HepG2 (cell line): ENCODE measurements at regions not wholly inside any gene's neighbourhood (a gene's known extent, or its start where the extent isn't known, plus 50 kb on each side); places are given as distances from the start of the nearest gene placed in this dataset.

ENCODE experiments used
- ATAC-seq: fragments of 200-7000 bp; cut with Tn5 transposase; 3 replicates; pipeline ENCODE4 v1.9.1; 2020; ENCODE audit warnings: mild to moderate bottlenecking, moderate library complexity
- BruUV-seq: library from RNA; stranded (reverse); fragments of 400-500 nt; replicated peaks from 2 replicates; lab custom pipeline; 2021; lab: Mats Ljungman, UMichigan
- CTCF ChIA-PET: fragments of 300-600 bp; formaldehyde crosslinking; extraction: SDS; loops from one replicate; lab custom pipeline; 2021; ENCODE audit warnings: low total read pairs, inconsistent platforms, low intra/inter-chr PET ratio; lab: Yijun Ruan, JAX
- POLR2A ChIA-PET: fragments of 350-600 bp; sonication (Branson Sonifier 250); formaldehyde crosslinking; loops from one replicate; lab custom pipeline; 2020; ENCODE audit warnings: antibody characterized with exemption, inconsistent platforms; lab: Yijun Ruan, JAX
- DNase-seq: peaks from one replicate; pipeline ENCODE4 v3.0.0-alpha.2; 2015; ENCODE audit warnings: low spot score
- FAIRE-seq: peaks from 3 replicates; lab custom pipeline; 2011; peaks lifted over from hg19 to GRCh38; lab: Jason Lieb, UNC
- H2AFZ ChIP-seq: one replicate; pipeline ENCODE4 v1.6.1; 2011; ENCODE audit warnings: low read length, inconsistent platforms
- H3K27ac ChIP-seq: fragments of 300-600 bp; 3 replicates; pipeline ENCODE4 v1.8.0; 2011; ENCODE audit warnings: mixed run types, mild to moderate bottlenecking, mixed read lengths, low read length, inconsistent platforms; ENCODE audit not compliant: insufficient read depth; ENCODE audit errors: extremely low read length
- H3K27me3 ChIP-seq, 2 experiments: fragments of 200-600 bp in 1 of 2; 2 replicates in 1 of 2; 3 replicates in 1 of 2; pipeline versions ENCODE4 v1.6.0 to v1.8.0; 2011; ENCODE audit warnings: low read length in 2 of 2, mild to moderate bottlenecking in 2 of 2, moderate library complexity in 2 of 2, inconsistent platforms in 1 of 2; ENCODE audit not compliant: insufficient read depth in 2 of 2, control insufficient read depth in 1 of 2
- H3K36me3 ChIP-seq, 2 experiments: fragments of 200-600 bp in 1 of 2; replicated peaks in 1 of 2; 2 replicates in 1 of 2; 3 replicates in 1 of 2; pipeline versions ENCODE4 v1.5.1 to v1.8.0; 2011; ENCODE audit warnings: low read length in 2 of 2, inconsistent platforms in 1 of 2; ENCODE audit not compliant: insufficient read depth in 2 of 2, control insufficient read depth in 1 of 2
- H3K4me1 ChIP-seq: 2 replicates; pipeline ENCODE4 v1.5.1; 2012; ENCODE audit warnings: low read length, inconsistent platforms; ENCODE audit not compliant: insufficient read depth
- H3K4me2 ChIP-seq: 2 replicates; pipeline ENCODE4 v1.6.0; 2011; ENCODE audit warnings: low read depth, low read length, inconsistent platforms
- H3K4me3 ChIP-seq, 3 experiments: fragments of 200-600 bp in 1 of 3; sonication (generic), shearing (Covaris generic) in 1 of 3; replicated peaks in 1 of 3; 2 replicates each; pipeline ENCODE4 v1.5.1; 2011 to 2016; ENCODE audit warnings: low read length in 3 of 3, inconsistent platforms in 2 of 3, low read depth in 2 of 3, mild to moderate bottlenecking in 2 of 3, control low read depth in 1 of 3, mixed read lengths in 1 of 3; ENCODE audit not compliant: insufficient read depth in 1 of 3
- H3K79me2 ChIP-seq: one replicate; pipeline ENCODE4 v1.6.1; 2011; ENCODE audit warnings: low read length, inconsistent platforms; ENCODE audit not compliant: insufficient read depth
- H3K9ac ChIP-seq: 2 replicates; pipeline ENCODE4 v1.6.0; 2011; ENCODE audit warnings: mild to moderate bottlenecking, low read depth, low read length, inconsistent platforms; ENCODE audit not compliant: insufficient read depth
- H3K9me3 ChIP-seq: 2 replicates; pipeline ENCODE4 v1.5.1; 2012; ENCODE audit warnings: mild to moderate bottlenecking, low read length
- H4K20me1 ChIP-seq: 2 replicates; pipeline ENCODE4 v1.6.0; 2011; ENCODE audit warnings: inconsistent platforms, mild to moderate bottlenecking, low read length, moderate library complexity; ENCODE audit not compliant: insufficient read depth
- AKNA ChIP-seq: sonication (generic); formaldehyde crosslinking; IDR thresholded peaks from 2 replicates; pipeline ENCODE4 v1.4.0; 2020; ENCODE audit warnings: missing genetic modification reagents, borderline replicate concordance
- ESRRA ChIP-seq: sonication (generic); formaldehyde crosslinking; IDR thresholded peaks from 2 replicates; pipeline ENCODE4 v1.5.1; 2020; ENCODE audit warnings: mild to moderate bottlenecking, low read depth, missing genetic modification reagents
- FOXC1 ChIP-seq: sonication (generic); formaldehyde crosslinking; IDR thresholded peaks from 2 replicates; pipeline ENCODE4 v1.8.0; 2022; ENCODE audit warnings: mild to moderate bottlenecking, missing genetic modification reagents, borderline replicate concordance
- PHF20 ChIP-seq: sonication (generic); formaldehyde crosslinking; IDR thresholded peaks from 2 replicates; pipeline ENCODE4 v1.5.0; 2020; ENCODE audit warnings: mild to moderate bottlenecking, missing genetic modification reagents
- SMAD3 ChIP-seq: sonication (generic); formaldehyde crosslinking; IDR thresholded peaks from 2 replicates; pipeline ENCODE4 v1.4.0; 2020; ENCODE audit warnings: missing genetic modification reagents
- TERF1 ChIP-seq: sonication (generic); formaldehyde crosslinking; IDR thresholded peaks from 2 replicates; pipeline ENCODE4 v1.8.0; 2022; ENCODE audit warnings: mild to moderate bottlenecking, missing genetic modification reagents, moderate library complexity
- TMF1 ChIP-seq: sonication (generic); formaldehyde crosslinking; IDR thresholded peaks from 2 replicates; pipeline ENCODE4 v1.8.1; 2022; ENCODE audit warnings: low read depth, missing genetic modification reagents
- ZBTB7A ChIP-seq: sonication (generic); formaldehyde crosslinking; IDR thresholded peaks from 2 replicates; pipeline ENCODE4 v1.8.0; 2022; ENCODE audit warnings: mild to moderate bottlenecking, missing genetic modification reagents
- ZNF264 ChIP-seq: sonication (generic); formaldehyde crosslinking; IDR thresholded peaks from 2 replicates; pipeline ENCODE4 v1.4.0; 2020; ENCODE audit warnings: missing genetic modification reagents
- ZNF282 ChIP-seq: fragments of 450-650 bp; IDR thresholded peaks from 2 replicates; pipeline ENCODE4 v1.6.1; 2018; ENCODE audit not compliant: partially characterized antibody
- ZNF614 ChIP-seq: IDR thresholded peaks from 2 replicates; pipeline ENCODE4 v1.6.1; 2018; ENCODE audit warnings: missing biosample characterization, missing genetic modification reagents, inconsistent platforms, borderline replicate concordance
- ZNF670 ChIP-seq: sonication (generic); formaldehyde crosslinking; IDR thresholded peaks from 2 replicates; pipeline ENCODE4 v1.8.0; 2022; ENCODE audit warnings: mild to moderate bottlenecking, missing genetic modification reagents, borderline replicate concordance
- ZNF720 ChIP-seq: sonication (generic); formaldehyde crosslinking; IDR thresholded peaks from 2 replicates; pipeline ENCODE4 v1.4.0; 2020; ENCODE audit warnings: missing genetic modification reagents
- ZSCAN12 ChIP-seq: sonication (generic); formaldehyde crosslinking; IDR thresholded peaks from 2 replicates; pipeline ENCODE4 v1.9.0; 2021; ENCODE audit warnings: mild to moderate bottlenecking, missing genetic modification reagents
- WGBS: methylation state at CpG from one replicate; pipeline ENCODE4 v1.1.6; 2017; ENCODE audit warnings: low lambda C conversion rate; 5-methylcytosine and 5-hydroxymethylcytosine counted together
- in situ Hi-C: cut with HindIII; loops from 2 replicates; pipeline ENCODE4 v1.10.0; 2017; ENCODE audit warnings: low pct_unique_long_range_greater_than_20kb; ENCODE audit not compliant: extremely low pct_ligation_motif_present
- intact Hi-C: fragments of 100-400 bp; cut with micrococcal nuclease; formaldehyde crosslinking; loops from one replicate; pipeline ENCODE4 v1.10.0; 2022; ENCODE audit not compliant: unreplicated experiment

- H3K4me2 ChIP-seq = no peak overlapping the region
- H3K9ac ChIP-seq = no peak overlapping the region
- H3K27ac ChIP-seq = no peak overlapping the region
- intact Hi-C loops (no loop called here), in situ Hi-C loops (no loop called here)
- no peak overlapping the region for H2AFZ ChIP-seq
- ChIA-PET CTCF (no interaction called here), POLR2A (no interaction called here)
- no peaks in the 10 kb centered on the region for H3K4me1 ChIP-seq
- 0% methylated on average over 1 of the region's 1 CpG for WGBS
- H4K20me1 ChIP-seq = no peaks in the 10 kb centered on the region
- DNase-seq (no peak), FAIRE-seq (no peak), ATAC-seq (no peak)
- H3K79me2 ChIP-seq = no peaks in the 10 kb centered on the region
- no peak overlapping the region for H3K4me3 ChIP-seq
- H3K9me3 ChIP-seq = no peaks in the 10 kb centered on the region
- no peaks in the 10 kb centered on the region for H3K36me3 ChIP-seq
- no peaks in the 10 kb centered on the region for H3K27me3 ChIP-seq
- no TSS peak for BruUV-seq
- TF ChIP-seq ZNF720 (CRISPR knock-in tag) (no peak), PHF20 (no peak), AKNA (CRISPR knock-in tag) (no peak), ZSCAN12 (CRISPR knock-in tag) (no peak), TERF1 (CRISPR knock-in tag) (no peak), ZNF264 (no peak), ZNF614 (CRISPR knock-in tag) (no peak), SMAD3 (CRISPR knock-in tag) (no peak), ZNF670 (CRISPR knock-in tag) (no peak), FOXC1 (CRISPR knock-in tag) (no peak), ESRRA (no peak), ZNF282 (no peak), ZBTB7A (CRISPR knock-in tag) (no peak), TMF1 (CRISPR knock-in tag) (no peak)
Observed at GRCh38 chr12:88778064-88778463, 197.8 kb upstream of the KITLG start.
